Thyroid gland (tissue), 4 donors: ENCODE measurements at regions not wholly inside any gene's neighbourhood (a gene's known extent, or its start where the extent isn't known, plus 50 kb on each side); places are given as distances from the start of the nearest gene placed in this dataset.

Source experiments
- POLR2A ChIP-seq, 2 donors: fragments of 450-650 bp; IDR thresholded peaks; one replicate each; pipeline ENCODE4 v1.6.1; 2017; ENCODE audit warnings: antibody characterized with exemption in 2 of 2, mild to moderate bottlenecking in 2 of 2, moderate library complexity in 1 of 2
- TF ChIP-seq, protein P1 (sequence below), 6 experiments: fragments of 200-600 bp in 3 of 6; fragments of 450-650 bp in 3 of 6; sonication (generic) in 3 of 6; IDR thresholded peaks; one replicate each; pipeline ENCODE4 v1.5.1; 2016 to 2019; ENCODE audit warnings: antibody characterized with exemption in 6 of 6, mild to moderate bottlenecking in 2 of 6, inconsistent platforms in 1 of 6, moderate library complexity in 1 of 6

DNA sequence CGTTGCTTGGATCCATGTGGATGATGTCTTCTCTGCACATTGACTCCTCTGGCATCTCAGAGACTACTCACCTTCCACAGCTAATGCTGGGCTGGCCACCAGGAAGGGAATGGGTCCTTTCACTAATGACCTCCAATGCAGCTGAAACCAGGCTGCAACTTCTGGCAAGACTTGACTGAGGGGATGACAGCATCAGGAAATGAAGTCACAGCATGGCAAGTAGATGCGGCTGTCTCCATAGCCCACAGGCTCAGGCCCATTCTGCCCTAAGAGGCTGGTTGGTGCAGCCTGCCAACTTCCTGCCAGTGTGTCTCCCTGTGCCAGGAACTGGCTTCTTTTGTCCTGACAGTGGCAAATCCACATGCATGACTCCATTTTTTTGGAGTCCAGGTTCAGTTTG, 467.3 kb downstream of the TSHZ3 start:
- TF ChIP-seq, protein P1, sequence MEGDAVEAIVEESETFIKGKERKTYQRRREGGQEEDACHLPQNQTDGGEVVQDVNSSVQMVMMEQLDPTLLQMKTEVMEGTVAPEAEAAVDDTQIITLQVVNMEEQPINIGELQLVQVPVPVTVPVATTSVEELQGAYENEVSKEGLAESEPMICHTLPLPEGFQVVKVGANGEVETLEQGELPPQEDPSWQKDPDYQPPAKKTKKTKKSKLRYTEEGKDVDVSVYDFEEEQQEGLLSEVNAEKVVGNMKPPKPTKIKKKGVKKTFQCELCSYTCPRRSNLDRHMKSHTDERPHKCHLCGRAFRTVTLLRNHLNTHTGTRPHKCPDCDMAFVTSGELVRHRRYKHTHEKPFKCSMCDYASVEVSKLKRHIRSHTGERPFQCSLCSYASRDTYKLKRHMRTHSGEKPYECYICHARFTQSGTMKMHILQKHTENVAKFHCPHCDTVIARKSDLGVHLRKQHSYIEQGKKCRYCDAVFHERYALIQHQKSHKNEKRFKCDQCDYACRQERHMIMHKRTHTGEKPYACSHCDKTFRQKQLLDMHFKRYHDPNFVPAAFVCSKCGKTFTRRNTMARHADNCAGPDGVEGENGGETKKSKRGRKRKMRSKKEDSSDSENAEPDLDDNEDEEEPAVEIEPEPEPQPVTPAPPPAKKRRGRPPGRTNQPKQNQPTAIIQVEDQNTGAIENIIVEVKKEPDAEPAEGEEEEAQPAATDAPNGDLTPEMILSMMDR (IDR thresholded peaks at IDR 0.05) = no peak
- TF ChIP-seq POLR2A (IDR thresholded peaks at IDR 0.05) = no peak
